ENCODE measurements at regions not wholly inside any gene's neighbourhood (a gene's known extent, or its start where the extent isn't known, plus 50 kb on each side); places are given as distances from the start of the nearest gene placed in this dataset.
"Not testable (repeated sequence)": the region's sequence is repeated elsewhere in the genome, so short reads cannot be mapped to it uniquely, and the experiment has no call there.

- H3K4me2 ChIP-seq (ENCODE audit: insufficient read depth, low read length, poor library complexity, severe bottlenecking); H4K8ac ChIP-seq (ENCODE audit: low read depth, low read length); H2BK12ac ChIP-seq (ENCODE audit: low read length); H2BK15ac ChIP-seq (ENCODE audit: low read length); H3K14ac ChIP-seq (ENCODE audit: low read length); H3K27ac ChIP-seq (replicated peaks; ENCODE audit: low read length); DNase-seq (ENCODE audit: low spot score); H3K18ac ChIP-seq (ENCODE audit: low read length); H3K27me3 ChIP-seq (ENCODE audit: control insufficient read depth in 3 of 3, insufficient read depth in 3 of 3, low read depth in 1 of 3, low read length in 3 of 3); H3K4me3 ChIP-seq (ENCODE audit: low read length in 2 of 2); H2AK5ac ChIP-seq (ENCODE audit: low read depth, low read length); H3K4ac ChIP-seq (ENCODE audit: low read length); H4K91ac ChIP-seq (ENCODE audit: low read depth, low read length, poor library complexity); H3K36me3 ChIP-seq (replicated peaks in 1 of 2; ENCODE audit: control insufficient read depth in 2 of 2, insufficient read depth in 2 of 2, low read length in 2 of 2); H3K9ac ChIP-seq (ENCODE audit: low read depth, low read length, poor library complexity); H2BK120ac ChIP-seq (ENCODE audit: low read depth, low read length); H3K23ac ChIP-seq (ENCODE audit: low read depth, low read length, poor library complexity); H2BK5ac ChIP-seq (ENCODE audit: low read length); H3K4me1 ChIP-seq (ENCODE audit: control insufficient read depth in 2 of 2, insufficient read depth in 1 of 2, low read depth in 1 of 2, low read length in 2 of 2); H2AFZ ChIP-seq (ENCODE audit: low read length); H3K9me3 ChIP-seq (replicated peaks in 1 of 2; ENCODE audit: control insufficient read depth in 2 of 2, insufficient read depth in 1 of 2, low read depth in 1 of 2, low read length in 2 of 2); H3K79me1 ChIP-seq (ENCODE audit: low read depth, low read length): not testable (repeated sequence)
- WGBS, 2 donors (ENCODE audit: extremely low coverage in 2 of 2, insufficient read length in 2 of 2, insufficient replicate concordance in 1 of 2) = no CpG with 5 or more reads among the region's 34 CpGs
Observed at GRCh38 chr3:167018591-167019111, 361.4 kb downstream of the ZBBX start.

- Histone ChIP-seq H4K8ac (ENCODE audit: low read depth, low read length) (no peak overlapping the region), H2AK5ac (ENCODE audit: low read depth, low read length) (no peak overlapping the region), H3K4me1 (ENCODE audit: control insufficient read depth in 2 of 2, insufficient read depth in 1 of 2, low read depth in 1 of 2, low read length in 2 of 2) (no peaks in the 10 kb centered on the region), H3K79me1 (ENCODE audit: low read depth, low read length) (no peaks in the 10 kb centered on the region), H2AFZ (ENCODE audit: low read length) (no peak overlapping the region), H3K4ac (ENCODE audit: low read length) (no peak overlapping the region), H3K9me3 (replicated peaks in 1 of 2; ENCODE audit: control insufficient read depth in 2 of 2, insufficient read depth in 1 of 2, low read depth in 1 of 2, low read length in 2 of 2) (no peaks in the 10 kb centered on the region), H2BK5ac (ENCODE audit: low read length) (no peak overlapping the region), H3K4me3 (ENCODE audit: low read length in 2 of 2) (no peak overlapping the region), H3K4me2 (ENCODE audit: insufficient read depth, low read length, poor library complexity, severe bottlenecking) (no peak overlapping the region), H3K14ac (ENCODE audit: low read length) (no peak overlapping the region), H3K9ac (ENCODE audit: low read depth, low read length, poor library complexity) (no peak overlapping the region), H2BK12ac (ENCODE audit: low read length) (no peak overlapping the region), H4K91ac (ENCODE audit: low read depth, low read length, poor library complexity) (no peak overlapping the region), H3K27me3 (ENCODE audit: control insufficient read depth in 3 of 3, insufficient read depth in 3 of 3, low read depth in 1 of 3, low read length in 3 of 3) (no peaks in the 10 kb centered on the region), H2BK120ac (ENCODE audit: low read depth, low read length) (no peak overlapping the region), H3K27ac (replicated peaks; ENCODE audit: low read length) (no peak overlapping the region), H3K23ac (ENCODE audit: low read depth, low read length, poor library complexity) (no peak overlapping the region), H3K36me3 (replicated peaks in 1 of 2; ENCODE audit: control insufficient read depth in 2 of 2, insufficient read depth in 2 of 2, low read length in 2 of 2) (no peaks in the 10 kb centered on the region), H2BK15ac (ENCODE audit: low read length) (no peak overlapping the region), H3K18ac (ENCODE audit: low read length) (no peak overlapping the region)
- no CpG with 5 or more reads among the region's 1 CpG for WGBS, 2 donors (ENCODE audit: extremely low coverage in 2 of 2, insufficient read length in 2 of 2, insufficient replicate concordance in 1 of 2)
- DNase-seq (ENCODE audit: low spot score) = no peak
Observed at GRCh38 chr3:167012691-167013090, 367.4 kb downstream of the ZBBX start.

GRCh38 chr3:167008791-167009190 lies 371.3 kb downstream of the ZBBX start:
- Histone ChIP-seq H3K4me3 (ENCODE audit: low read length in 2 of 2) (no peak overlapping the region), H2BK5ac (ENCODE audit: low read length) (no peak overlapping the region), H3K4me2 (ENCODE audit: insufficient read depth, low read length, poor library complexity, severe bottlenecking) (no peak overlapping the region), H2BK15ac (ENCODE audit: low read length) (no peak overlapping the region), H2BK120ac (ENCODE audit: low read depth, low read length) (no peak overlapping the region), H3K14ac (ENCODE audit: low read length) (no peak overlapping the region), H2AFZ (ENCODE audit: low read length) (no peak overlapping the region), H3K4ac (ENCODE audit: low read length) (no peak overlapping the region), H2AK5ac (ENCODE audit: low read depth, low read length) (no peak overlapping the region), H4K8ac (ENCODE audit: low read depth, low read length) (no peak overlapping the region), H3K27me3 (ENCODE audit: control insufficient read depth in 3 of 3, insufficient read depth in 3 of 3, low read depth in 1 of 3, low read length in 3 of 3) (no peaks in the 10 kb centered on the region), H3K9ac (ENCODE audit: low read depth, low read length, poor library complexity) (no peak overlapping the region), H3K18ac (ENCODE audit: low read length) (no peak overlapping the region), H3K36me3 (replicated peaks in 1 of 2; ENCODE audit: control insufficient read depth in 2 of 2, insufficient read depth in 2 of 2, low read length in 2 of 2) (no peaks in the 10 kb centered on the region), H4K91ac (ENCODE audit: low read depth, low read length, poor library complexity) (no peak overlapping the region), H3K9me3 (replicated peaks in 1 of 2; ENCODE audit: control insufficient read depth in 2 of 2, insufficient read depth in 1 of 2, low read depth in 1 of 2, low read length in 2 of 2) (no peaks in the 10 kb centered on the region), H3K4me1 (ENCODE audit: control insufficient read depth in 2 of 2, insufficient read depth in 1 of 2, low read depth in 1 of 2, low read length in 2 of 2) (no peaks in the 10 kb centered on the region), H3K27ac (replicated peaks; ENCODE audit: low read length) (no peak overlapping the region), H2BK12ac (ENCODE audit: low read length) (no peak overlapping the region), H3K79me1 (ENCODE audit: low read depth, low read length) (no peaks in the 10 kb centered on the region), H3K23ac (ENCODE audit: low read depth, low read length, poor library complexity) (no peak overlapping the region)
- DNase-seq (ENCODE audit: low spot score) = no peak

- H2AFZ ChIP-seq (ENCODE audit: low read length) = no peak overlapping the region
- H2BK120ac ChIP-seq (ENCODE audit: low read depth, low read length) = no peak overlapping the region
- WGBS, 2 donors (ENCODE audit: extremely low coverage in 2 of 2, insufficient read length in 2 of 2, insufficient replicate concordance in 1 of 2) = no CpG with 5 or more reads among the region's 4 CpGs
- H3K4me1 ChIP-seq (ENCODE audit: control insufficient read depth in 2 of 2, insufficient read depth in 1 of 2, low read depth in 1 of 2, low read length in 2 of 2) = no peaks in the 10 kb centered on the region
- no peak overlapping the region for H4K8ac ChIP-seq (ENCODE audit: low read depth, low read length)
- no peak overlapping the region for H3K4me2 ChIP-seq (ENCODE audit: insufficient read depth, low read length, poor library complexity, severe bottlenecking)
- no peaks in the 10 kb centered on the region for H3K36me3 ChIP-seq (replicated peaks in 1 of 2; ENCODE audit: control insufficient read depth in 2 of 2, insufficient read depth in 2 of 2, low read length in 2 of 2)
- no peak overlapping the region for H3K4ac ChIP-seq (ENCODE audit: low read length)
- no peak overlapping the region for H3K9ac ChIP-seq (ENCODE audit: low read depth, low read length, poor library complexity)
- H2BK15ac ChIP-seq (ENCODE audit: low read length) = no peak overlapping the region
- no peak overlapping the region for H3K23ac ChIP-seq (ENCODE audit: low read depth, low read length, poor library complexity)
- H3K27ac ChIP-seq (replicated peaks; ENCODE audit: low read length) = no peak overlapping the region
- DNase-seq (ENCODE audit: low spot score) = no peak
- H3K79me1 ChIP-seq (ENCODE audit: low read depth, low read length) = peaks cover 2% of the 10 kb centered on the region
- H3K27me3 ChIP-seq (ENCODE audit: control insufficient read depth in 3 of 3, insufficient read depth in 3 of 3, low read depth in 1 of 3, low read length in 3 of 3) = no peaks in the 10 kb centered on the region
- peak overlapping the region in 1 of 2 donors; percentile 25 for H3K4me3 ChIP-seq (ENCODE audit: low read length in 2 of 2)
- H2BK5ac ChIP-seq (ENCODE audit: low read length) = no peak overlapping the region
- H3K14ac ChIP-seq (ENCODE audit: low read length) = no peak overlapping the region
- no peak overlapping the region for H4K91ac ChIP-seq (ENCODE audit: low read depth, low read length, poor library complexity)
- no peak overlapping the region for H2BK12ac ChIP-seq (ENCODE audit: low read length)
- no peak overlapping the region for H2AK5ac ChIP-seq (ENCODE audit: low read depth, low read length)
- no peak overlapping the region for H3K18ac ChIP-seq (ENCODE audit: low read length)
- H3K9me3 ChIP-seq (replicated peaks in 1 of 2; ENCODE audit: control insufficient read depth in 2 of 2, insufficient read depth in 1 of 2, low read depth in 1 of 2, low read length in 2 of 2) = peaks cover 7 to 8% of the 10 kb centered on the region in 2 donors
Observed at GRCh38 chr3:167001374-167001773, 378.7 kb downstream of the ZBBX start.
